SK-N-SH (cell line): ENCODE measurements at regions not wholly inside any gene's neighbourhood (a gene's known extent, or its start where the extent isn't known, plus 50 kb on each side); places are given as distances from the start of the nearest gene placed in this dataset.

ENCODE experiments used
- CTCF ChIA-PET: fragments of 300-600, 350-600 bp; formaldehyde crosslinking; extraction: SDS; loops from one replicate; lab custom pipeline; 2021; lab: Yijun Ruan, JAX
- POLR2A ChIA-PET: fragments of 350-600 bp; sonication (Branson Sonifier 250); formaldehyde crosslinking; extraction: SDS; loops from one replicate; lab custom pipeline; 2020; ENCODE audit warnings: antibody characterized with exemption, inconsistent platforms; lab: Yijun Ruan, JAX
- DNase-seq: peaks from one replicate; pipeline ENCODE4 v3.0.0; 2012
- H2AFZ ChIP-seq: fragments of 200-600 bp; sonication (generic); 2 replicates; pipeline ENCODE4 v1.8.1; 2016; ENCODE audit warnings: antibody characterized with exemption, mild to moderate bottlenecking, low read depth
- H3F3A ChIP-seq: fragments of 200-600 bp; sonication (generic); replicated peaks from 2 replicates; pipeline ENCODE3; 2016; ENCODE audit warnings: antibody characterized with exemption, mild to moderate bottlenecking; ENCODE audit not compliant: insufficient read depth
- H3K27ac ChIP-seq, 2 experiments: fragments of 200-500 bp in 1 of 2; fragments of 200-600 bp in 1 of 2; sonication (Bioruptor generic) in 1 of 2; sonication (generic), shearing (Covaris generic) in 1 of 2; 2 replicates each; pipeline versions ENCODE4 v1.5.1 to v1.6.1; 2014 to 2016; ENCODE audit warnings: low read depth in 2 of 2, inconsistent platforms in 1 of 2, low read length in 1 of 2, mild to moderate bottlenecking in 1 of 2, mixed read lengths in 1 of 2
- H3K27me3 ChIP-seq: fragments of 200-600 bp; sonication (generic), shearing (Covaris generic); 2 replicates; pipeline ENCODE4 v1.6.1; 2016; ENCODE audit warnings: mixed run types; ENCODE audit not compliant: insufficient read depth
- H3K36me3 ChIP-seq, 2 experiments: fragments of 200-500 bp in 1 of 2; fragments of 200-600 bp in 1 of 2; sonication (Bioruptor generic) in 1 of 2; sonication (generic) in 1 of 2; replicated peaks in 1 of 2; 2 replicates each; pipeline versions ENCODE3 to v1.5.1; 2014 to 2016; ENCODE audit warnings: low read length in 1 of 2, mild to moderate bottlenecking in 1 of 2; ENCODE audit not compliant: insufficient read depth in 2 of 2, control insufficient read depth in 1 of 2
- H3K4me1 ChIP-seq, 2 experiments: fragments of 200-500 bp in 1 of 2; fragments of 200-600 bp in 1 of 2; sonication (Bioruptor generic) in 1 of 2; sonication (generic), shearing (Covaris generic) in 1 of 2; 2 replicates each; pipeline versions ENCODE4 v1.5.1 to v1.6.1; 2014 to 2016; ENCODE audit warnings: low read depth in 1 of 2, low read length in 1 of 2, mixed run types in 1 of 2; ENCODE audit not compliant: insufficient read depth in 2 of 2, control insufficient read depth in 1 of 2
- H3K4me2 ChIP-seq: fragments of 200-600 bp; sonication (generic), shearing (Covaris generic); 2 replicates; pipeline ENCODE4 v1.6.1; 2017; ENCODE audit warnings: mixed run types
- H3K4me3 ChIP-seq, 2 experiments: fragments of 200-500 bp in 1 of 2; fragments of 200-600 bp in 1 of 2; sonication (Bioruptor generic) in 1 of 2; sonication (generic), shearing (Covaris generic) in 1 of 2; 2 replicates each; pipeline versions ENCODE4 v1.5.1 to v1.8.1; 2014 to 2016; ENCODE audit warnings: low read depth in 2 of 2, inconsistent platforms in 1 of 2, low read length in 1 of 2, mild to moderate bottlenecking in 1 of 2, mixed read lengths in 1 of 2, moderate library complexity in 1 of 2
- H3K79me2 ChIP-seq: fragments of 200-600 bp; sonication (generic); 2 replicates; pipeline ENCODE4 v1.8.1; 2017; ENCODE audit warnings: mild to moderate bottlenecking; ENCODE audit not compliant: insufficient read depth
- H3K9ac ChIP-seq: fragments of 200-600 bp; sonication (generic); 2 replicates; pipeline ENCODE4 v1.6.1; 2017; ENCODE audit warnings: mixed run types
- H3K9me2 ChIP-seq: fragments of 200-600 bp; sonication (generic); 2 replicates; pipeline ENCODE4 v1.6.1; 2017; ENCODE audit warnings: mixed run types
- H3K9me3 ChIP-seq: fragments of 200-600 bp; sonication (generic); 2 replicates; pipeline ENCODE4 v1.6.1; 2017; ENCODE audit warnings: mixed run types, mild to moderate bottlenecking, moderate library complexity
- H4K20me1 ChIP-seq: fragments of 200-600 bp; sonication (generic); 2 replicates; pipeline ENCODE4 v1.6.1; 2017; ENCODE audit warnings: mild to moderate bottlenecking, mixed run types; ENCODE audit not compliant: insufficient read depth
- CHD2 ChIP-seq: fragments of 150-350 bp; IDR thresholded peaks from 2 replicates; pipeline ENCODE4 v1.6.1; 2018; ENCODE audit warnings: low read length; ENCODE audit not compliant: partially characterized antibody
- ELF1 ChIP-seq: IDR thresholded peaks from 2 replicates; pipeline ENCODE4 v1.4.0; 2012
- EZH2phosphoT487 ChIP-seq: fragments of 200-600 bp; sonication (generic); IDR thresholded peaks from 2 replicates; pipeline ENCODE4 v1.6.1; 2017; ENCODE audit warnings: low read depth, mixed run types, mild to moderate bottlenecking, antibody characterized with exemption, moderate library complexity, borderline replicate concordance
- FOXJ3 ChIP-seq: sonication (generic); formaldehyde crosslinking; IDR thresholded peaks from 2 replicates; pipeline ENCODE4 v1.5.1; 2020; ENCODE audit warnings: mild to moderate bottlenecking, missing genetic modification reagents
- FOXM1 ChIP-seq: IDR thresholded peaks from 2 replicates; pipeline ENCODE4 v1.4.0; 2012; ENCODE audit warnings: low read depth, mild to moderate bottlenecking
- GATA2 ChIP-seq: sonication (generic); formaldehyde crosslinking; IDR thresholded peaks from 2 replicates; pipeline ENCODE4 v1.5.0; 2020; ENCODE audit warnings: mild to moderate bottlenecking, missing genetic modification reagents
- JUND ChIP-seq: IDR thresholded peaks from 2 replicates; pipeline ENCODE4 v1.4.0; 2012
- MEF2A ChIP-seq: IDR thresholded peaks from 2 replicates; pipeline ENCODE4 v1.4.0; 2012; ENCODE audit warnings: low read depth, borderline replicate concordance
- MXI1 ChIP-seq: IDR thresholded peaks from 2 replicates; pipeline ENCODE4 v1.6.1; 2012; ENCODE audit warnings: mild to moderate bottlenecking, low read depth, low read length, improper control_type of control experiment
- NFIC ChIP-seq: IDR thresholded peaks from 2 replicates; pipeline ENCODE4 v1.4.0; 2012; ENCODE audit warnings: borderline replicate concordance
- POLR2AphosphoS5 ChIP-seq: IDR thresholded peaks from 2 replicates; pipeline ENCODE4 v1.6.1; 2012; ENCODE audit warnings: low read depth, low read length
- RAD21 ChIP-seq: IDR thresholded peaks from 2 replicates; pipeline ENCODE4 v1.6.1; 2012; ENCODE audit warnings: mild to moderate bottlenecking, low read length
- RCOR1 ChIP-seq: fragments of 150-350 bp; IDR thresholded peaks from 2 replicates; pipeline ENCODE4 v1.6.1; 2017; ENCODE audit warnings: antibody characterized with exemption, low read length
- RFX5 ChIP-seq: IDR thresholded peaks from 2 replicates; pipeline ENCODE4 v1.6.1; 2012; ENCODE audit warnings: mild to moderate bottlenecking, improper control_type of control experiment, low read length
- SIN3A ChIP-seq: IDR thresholded peaks from 2 replicates; pipeline ENCODE4 v1.6.1; 2012; ENCODE audit warnings: low read depth, mild to moderate bottlenecking, low read length, moderate library complexity, borderline replicate concordance
- TAF1 ChIP-seq: IDR thresholded peaks from 2 replicates; pipeline ENCODE4 v1.6.1; 2012; ENCODE audit warnings: low read depth, mild to moderate bottlenecking, low read length, moderate library complexity, borderline replicate concordance
- TCF12 ChIP-seq: IDR thresholded peaks from 2 replicates; pipeline ENCODE4 v1.4.0; 2012
- TEAD4 ChIP-seq: IDR thresholded peaks from 2 replicates; pipeline ENCODE4 v1.4.0; 2012; ENCODE audit warnings: mild to moderate bottlenecking, borderline replicate concordance; ENCODE audit not compliant: insufficient read depth
- WGBS: methylation state at CpG from one replicate; pipeline ENCODE4 v1.1.6; 2017; ENCODE audit warnings: low lambda C conversion rate; 5-methylcytosine and 5-hydroxymethylcytosine counted together
- TF ChIP-seq, protein P1 (sequence below): IDR thresholded peaks from 2 replicates; pipeline ENCODE4 v1.6.1; 2012; ENCODE audit warnings: mild to moderate bottlenecking, low read depth, low read length, moderate library complexity
- TF ChIP-seq, protein P2 (sequence below): IDR thresholded peaks from 2 replicates; pipeline ENCODE4 v1.4.0; 2012; ENCODE audit warnings: low read depth, borderline replicate concordance
- TF ChIP-seq, protein P3 (sequence below): fragments of 150-350 bp; IDR thresholded peaks from 2 replicates; pipeline ENCODE4 v1.6.1; 2016; ENCODE audit warnings: mild to moderate bottlenecking, low read depth, low read length

DNA sequence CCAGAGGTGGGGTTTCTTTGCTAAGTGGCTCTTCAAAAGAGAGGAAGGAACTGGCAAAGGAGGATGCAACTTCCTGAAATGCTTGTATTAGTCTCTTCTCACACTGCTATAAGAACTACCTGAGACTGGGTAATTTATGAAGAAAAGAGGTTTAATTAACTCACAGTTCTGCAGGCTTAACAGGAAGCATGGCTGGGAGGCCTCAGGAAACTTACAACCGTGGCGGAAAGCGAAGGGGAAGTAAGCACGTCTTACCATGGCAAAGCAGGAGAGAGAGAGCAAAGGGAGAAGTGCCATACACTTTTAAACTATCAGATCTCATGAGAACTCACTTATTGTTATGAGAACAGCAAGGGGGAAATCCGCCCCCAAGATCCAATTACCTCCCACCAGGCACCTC is 505.7 kb downstream of the ZNF674 start (continued):
- TF ChIP-seq, protein P1, sequence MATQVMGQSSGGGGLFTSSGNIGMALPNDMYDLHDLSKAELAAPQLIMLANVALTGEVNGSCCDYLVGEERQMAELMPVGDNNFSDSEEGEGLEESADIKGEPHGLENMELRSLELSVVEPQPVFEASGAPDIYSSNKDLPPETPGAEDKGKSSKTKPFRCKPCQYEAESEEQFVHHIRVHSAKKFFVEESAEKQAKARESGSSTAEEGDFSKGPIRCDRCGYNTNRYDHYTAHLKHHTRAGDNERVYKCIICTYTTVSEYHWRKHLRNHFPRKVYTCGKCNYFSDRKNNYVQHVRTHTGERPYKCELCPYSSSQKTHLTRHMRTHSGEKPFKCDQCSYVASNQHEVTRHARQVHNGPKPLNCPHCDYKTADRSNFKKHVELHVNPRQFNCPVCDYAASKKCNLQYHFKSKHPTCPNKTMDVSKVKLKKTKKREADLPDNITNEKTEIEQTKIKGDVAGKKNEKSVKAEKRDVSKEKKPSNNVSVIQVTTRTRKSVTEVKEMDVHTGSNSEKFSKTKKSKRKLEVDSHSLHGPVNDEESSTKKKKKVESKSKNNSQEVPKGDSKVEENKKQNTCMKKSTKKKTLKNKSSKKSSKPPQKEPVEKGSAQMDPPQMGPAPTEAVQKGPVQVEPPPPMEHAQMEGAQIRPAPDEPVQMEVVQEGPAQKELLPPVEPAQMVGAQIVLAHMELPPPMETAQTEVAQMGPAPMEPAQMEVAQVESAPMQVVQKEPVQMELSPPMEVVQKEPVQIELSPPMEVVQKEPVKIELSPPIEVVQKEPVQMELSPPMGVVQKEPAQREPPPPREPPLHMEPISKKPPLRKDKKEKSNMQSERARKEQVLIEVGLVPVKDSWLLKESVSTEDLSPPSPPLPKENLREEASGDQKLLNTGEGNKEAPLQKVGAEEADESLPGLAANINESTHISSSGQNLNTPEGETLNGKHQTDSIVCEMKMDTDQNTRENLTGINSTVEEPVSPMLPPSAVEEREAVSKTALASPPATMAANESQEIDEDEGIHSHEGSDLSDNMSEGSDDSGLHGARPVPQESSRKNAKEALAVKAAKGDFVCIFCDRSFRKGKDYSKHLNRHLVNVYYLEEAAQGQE = no peak
- TF ChIP-seq TEAD4 = no peak
- no peak for TF ChIP-seq RAD21

DNA sequence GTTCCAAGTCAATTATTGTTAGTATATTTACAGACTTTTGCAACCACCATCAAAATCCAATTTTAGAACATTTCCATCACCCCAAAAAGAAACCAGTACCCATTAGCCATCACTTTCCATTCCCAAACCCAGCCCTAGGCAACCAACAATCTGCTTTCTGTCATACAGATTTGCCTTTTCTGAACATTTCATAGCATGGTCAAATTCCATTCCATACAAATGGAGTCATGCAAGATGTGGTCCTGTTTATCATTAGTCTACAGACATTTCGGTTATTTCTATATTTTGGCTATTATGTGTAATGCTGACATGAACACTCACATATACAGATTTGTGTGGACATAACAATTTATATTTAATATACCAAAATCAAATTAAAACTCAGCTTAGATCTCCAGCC is 508.7 kb downstream of the ZNF674 start:
- ChIA-PET CTCF (no interaction called here), POLR2A (no interaction called here)
- Histone ChIP-seq H3K9ac (no peak overlapping the region), H4K20me1 (no peaks in the 10 kb centered on the region), H3K36me3 (no peaks in the 10 kb centered on the region), H2AFZ (no peak overlapping the region), H3K27me3 (no peaks in the 10 kb centered on the region; the same call in 1 of the 2 replicates), H3F3A (no peaks in the 10 kb centered on the region), H3K9me3 (peaks cover 6% of the 10 kb centered on the region; the same call in 1 of the 2 replicates), H3K27ac (no peak overlapping the region), H3K4me1 (no peaks in the 10 kb centered on the region), H3K4me3 (no peak overlapping the region), H3K4me2 (no peak overlapping the region), H3K79me2 (no peaks in the 10 kb centered on the region), H3K9me2 (no peaks in the 10 kb centered on the region)
- TF ChIP-seq CHD2 (no peak), JUND (0 out of 2 replicates have a peak, but pooled peaks have one; percentile 6), TAF1 (no peak), EZH2phosphoT487 (no peak), SIN3A (no peak), FOXM1 (no peak), RCOR1 (no peak), TEAD4 (no peak), RAD21 (no peak), RFX5 (no peak), TCF12 (peak; percentile 48; the same call in 1 of the 2 replicates), GATA2 (CRISPR knock-in tag) (no peak)
- 6% methylated on average over 1 of the region's 1 CpG for WGBS
- no peak for DNase-seq

DNA sequence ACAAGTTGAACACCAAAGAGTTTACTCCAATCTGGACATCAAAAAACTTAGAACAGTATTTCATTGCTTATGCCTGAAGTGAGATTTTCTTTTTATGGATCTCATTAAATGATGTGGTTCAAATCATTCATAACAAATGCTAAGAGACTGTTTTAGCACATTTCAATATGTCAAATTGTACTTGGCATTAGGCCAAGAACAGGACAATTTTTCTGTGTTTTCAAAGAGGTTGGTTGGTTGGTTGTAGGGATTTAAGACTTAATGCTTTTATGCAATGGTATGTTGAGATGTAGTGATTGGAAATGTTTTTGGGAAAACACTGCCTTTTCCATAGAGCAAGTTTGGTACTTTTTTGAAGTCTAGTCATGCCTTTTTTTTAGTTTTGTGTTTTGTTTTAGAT is 510.4 kb downstream of the ZNF674 start:
- Histone ChIP-seq H3K27ac (no peak overlapping the region), H3K9me2 (no peaks in the 10 kb centered on the region), H3K9ac (no peak overlapping the region), H3K36me3 (no peaks in the 10 kb centered on the region), H3K79me2 (no peaks in the 10 kb centered on the region), H4K20me1 (no peaks in the 10 kb centered on the region), H3K4me3 (no peak overlapping the region), H3K27me3 (no peaks in the 10 kb centered on the region; the same call in 1 of the 2 replicates), H3K9me3 (no peaks in the 10 kb centered on the region), H3F3A (no peaks in the 10 kb centered on the region), H3K4me1 (no peaks in the 10 kb centered on the region), H2AFZ (no peak overlapping the region), H3K4me2 (no peak overlapping the region)
- ChIA-PET POLR2A (no interaction called here), CTCF (no interaction called here)
- no peak for DNase-seq
- no peak for TF ChIP-seq FOXJ3 (CRISPR knock-in tag)
- TF ChIP-seq TCF12 = no peak
- no peak for TF ChIP-seq JUND
- no peak for TF ChIP-seq MEF2A
- no peak for TF ChIP-seq NFIC
- TF ChIP-seq POLR2AphosphoS5 = no peak
- no peak for TF ChIP-seq MXI1
- no peak for TF ChIP-seq EZH2phosphoT487
- no peak for TF ChIP-seq ELF1
- TF ChIP-seq GATA2 (CRISPR knock-in tag) = no peak
- TF ChIP-seq, protein P2, sequence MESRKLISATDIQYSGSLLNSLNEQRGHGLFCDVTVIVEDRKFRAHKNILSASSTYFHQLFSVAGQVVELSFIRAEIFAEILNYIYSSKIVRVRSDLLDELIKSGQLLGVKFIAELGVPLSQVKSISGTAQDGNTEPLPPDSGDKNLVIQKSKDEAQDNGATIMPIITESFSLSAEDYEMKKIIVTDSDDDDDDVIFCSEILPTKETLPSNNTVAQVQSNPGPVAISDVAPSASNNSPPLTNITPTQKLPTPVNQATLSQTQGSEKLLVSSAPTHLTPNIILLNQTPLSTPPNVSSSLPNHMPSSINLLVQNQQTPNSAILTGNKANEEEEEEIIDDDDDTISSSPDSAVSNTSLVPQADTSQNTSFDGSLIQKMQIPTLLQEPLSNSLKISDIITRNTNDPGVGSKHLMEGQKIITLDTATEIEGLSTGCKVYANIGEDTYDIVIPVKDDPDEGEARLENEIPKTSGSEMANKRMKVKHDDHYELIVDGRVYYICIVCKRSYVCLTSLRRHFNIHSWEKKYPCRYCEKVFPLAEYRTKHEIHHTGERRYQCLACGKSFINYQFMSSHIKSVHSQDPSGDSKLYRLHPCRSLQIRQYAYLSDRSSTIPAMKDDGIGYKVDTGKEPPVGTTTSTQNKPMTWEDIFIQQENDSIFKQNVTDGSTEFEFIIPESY = no peak
- TF ChIP-seq, protein P3, sequence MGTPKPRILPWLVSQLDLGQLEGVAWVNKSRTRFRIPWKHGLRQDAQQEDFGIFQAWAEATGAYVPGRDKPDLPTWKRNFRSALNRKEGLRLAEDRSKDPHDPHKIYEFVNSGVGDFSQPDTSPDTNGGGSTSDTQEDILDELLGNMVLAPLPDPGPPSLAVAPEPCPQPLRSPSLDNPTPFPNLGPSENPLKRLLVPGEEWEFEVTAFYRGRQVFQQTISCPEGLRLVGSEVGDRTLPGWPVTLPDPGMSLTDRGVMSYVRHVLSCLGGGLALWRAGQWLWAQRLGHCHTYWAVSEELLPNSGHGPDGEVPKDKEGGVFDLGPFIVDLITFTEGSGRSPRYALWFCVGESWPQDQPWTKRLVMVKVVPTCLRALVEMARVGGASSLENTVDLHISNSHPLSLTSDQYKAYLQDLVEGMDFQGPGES = no peak
